CD4-positive, alpha-beta T cell treated with Interleukin-6 for 4 hours (primary cell): ENCODE measurements at regions not wholly inside any gene's neighbourhood (a gene's known extent, or its start where the extent isn't known, plus 50 kb on each side); places are given as distances from the start of the nearest gene placed in this dataset.
"Not testable (repeated sequence)": the region's sequence is repeated elsewhere in the genome, so short reads cannot be mapped to it uniquely, and the experiment has no call there.

Experiments
- DNase-seq: peaks from one replicate; pipeline ENCODE4 v3.0.0-alpha.2; 2020; ENCODE audit warnings: mixed read lengths

DNA sequence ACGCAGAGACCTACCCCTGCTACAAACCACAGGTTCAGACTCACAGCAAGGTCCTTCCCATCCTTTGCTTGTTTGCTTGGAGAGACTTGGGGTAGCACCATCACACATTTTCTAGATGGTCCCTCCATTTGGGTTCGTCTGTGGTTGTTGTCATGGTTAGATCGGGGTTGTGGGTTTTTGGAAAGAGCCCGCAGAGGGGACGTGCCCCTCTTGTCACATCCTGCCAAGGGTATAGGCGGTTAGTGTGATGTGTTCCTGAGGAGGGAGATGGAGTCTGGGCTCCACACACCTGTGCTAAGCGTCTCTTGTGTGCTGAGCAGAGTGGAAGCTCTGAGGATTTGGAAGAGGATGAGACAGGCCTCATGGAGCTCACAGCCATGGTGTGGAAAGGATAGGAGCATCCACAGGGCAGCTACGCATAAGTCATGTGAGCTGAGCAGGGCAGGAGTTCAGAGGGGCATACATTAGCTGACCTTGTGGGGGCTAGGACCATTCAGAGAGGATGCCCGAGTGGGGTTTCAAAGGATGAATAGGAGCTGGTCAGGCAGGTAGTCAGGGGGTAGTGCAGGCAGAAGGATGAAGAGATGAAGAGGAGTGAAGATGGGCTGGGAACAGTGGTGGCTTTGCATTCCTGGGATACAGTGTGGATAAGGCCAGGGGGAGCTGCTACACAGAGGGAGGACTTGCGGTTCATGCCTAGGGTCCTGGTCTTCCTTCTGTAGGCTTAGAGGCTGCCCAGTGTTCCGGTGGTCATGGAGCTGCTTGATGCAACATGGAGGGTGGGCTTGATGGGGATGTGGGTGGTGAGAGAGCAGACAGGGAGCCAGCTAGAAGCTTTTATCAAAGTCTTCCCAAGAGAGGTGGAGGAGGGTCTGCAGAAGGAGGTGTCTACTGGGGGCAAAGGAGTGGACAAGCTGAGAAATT, 62.9 kb downstream of the ACKR3 start:
- no peak for DNase-seq

DNA sequence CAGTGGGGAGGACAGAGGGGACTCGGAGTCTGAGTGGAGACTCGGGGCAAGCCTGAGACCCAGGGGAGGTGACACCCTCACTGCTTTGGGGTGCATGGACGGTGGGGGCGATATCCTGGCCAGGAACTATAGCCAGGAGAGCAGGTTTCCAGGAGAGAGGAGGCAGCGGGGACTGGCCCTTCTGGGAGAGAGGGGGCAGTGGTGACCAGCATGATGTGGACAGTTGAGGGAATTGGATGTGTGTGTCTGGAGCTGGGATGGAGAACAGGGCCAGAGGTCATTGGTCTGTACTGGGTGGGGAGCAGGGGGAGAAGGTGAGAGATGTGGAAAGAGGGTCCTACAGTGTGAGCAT, 63.6 kb downstream of the ACKR3 start:
- DNase-seq, result no peak

DNA sequence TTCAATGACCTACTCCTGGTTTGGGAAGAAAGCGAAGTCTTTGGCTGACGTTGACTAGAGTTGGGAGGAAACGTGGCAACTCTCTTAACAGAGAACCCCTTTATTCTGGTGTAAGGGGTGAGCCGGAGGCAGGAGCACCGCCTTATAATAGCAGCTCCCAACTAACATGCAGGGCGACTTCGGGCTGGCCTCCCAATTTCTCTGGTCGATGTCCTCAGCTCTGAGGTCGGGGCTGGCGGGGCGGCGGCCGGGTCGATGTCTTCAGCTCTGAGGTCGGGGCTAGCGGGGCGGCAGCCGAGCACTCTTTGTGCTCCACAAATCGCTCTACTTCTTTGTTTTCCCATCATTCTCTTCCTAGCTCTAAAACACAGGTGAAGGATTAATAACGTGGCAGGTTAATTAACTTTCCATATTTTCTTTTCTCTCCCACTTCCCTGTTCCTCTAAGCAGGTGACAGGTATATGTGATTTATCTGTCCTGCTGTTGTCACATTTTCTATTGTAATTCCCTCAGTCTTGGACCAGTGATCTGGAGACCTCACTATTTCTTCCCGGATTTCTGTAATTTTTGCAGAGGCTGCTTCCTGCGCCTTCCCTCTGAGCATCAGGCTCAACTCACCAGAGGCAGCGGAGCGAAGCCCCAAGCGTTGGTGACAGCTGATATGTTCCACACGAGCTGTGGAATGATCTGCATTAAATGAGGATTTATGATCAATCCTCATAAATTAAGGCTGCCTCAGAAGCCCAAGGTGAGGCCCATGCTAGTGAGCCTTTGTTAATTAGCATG, 64.3 kb downstream of the ACKR3 start:
- DNase-seq, result no peak

DNA sequence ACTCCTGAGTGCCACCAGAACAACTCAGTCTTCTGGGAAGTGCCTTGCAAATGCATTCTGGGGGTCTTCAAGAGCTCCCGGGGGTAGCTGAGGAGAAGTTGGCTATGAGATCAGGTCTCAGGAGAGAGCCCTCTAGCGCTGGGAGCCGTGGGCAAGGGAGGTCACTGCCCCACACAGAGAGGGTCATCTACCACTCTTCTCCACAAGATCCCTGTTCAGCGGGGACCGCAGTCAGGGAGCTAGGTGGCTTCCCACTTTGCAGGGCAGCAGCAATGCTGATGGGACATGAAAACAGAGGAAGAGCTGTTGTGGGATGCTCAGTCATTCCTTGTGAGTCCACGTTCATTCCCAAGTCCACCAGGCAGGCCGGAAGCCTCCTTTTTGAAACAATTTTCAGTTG, 66.6 kb downstream of the ACKR3 start:
- DNase-seq, result no peak

DNA sequence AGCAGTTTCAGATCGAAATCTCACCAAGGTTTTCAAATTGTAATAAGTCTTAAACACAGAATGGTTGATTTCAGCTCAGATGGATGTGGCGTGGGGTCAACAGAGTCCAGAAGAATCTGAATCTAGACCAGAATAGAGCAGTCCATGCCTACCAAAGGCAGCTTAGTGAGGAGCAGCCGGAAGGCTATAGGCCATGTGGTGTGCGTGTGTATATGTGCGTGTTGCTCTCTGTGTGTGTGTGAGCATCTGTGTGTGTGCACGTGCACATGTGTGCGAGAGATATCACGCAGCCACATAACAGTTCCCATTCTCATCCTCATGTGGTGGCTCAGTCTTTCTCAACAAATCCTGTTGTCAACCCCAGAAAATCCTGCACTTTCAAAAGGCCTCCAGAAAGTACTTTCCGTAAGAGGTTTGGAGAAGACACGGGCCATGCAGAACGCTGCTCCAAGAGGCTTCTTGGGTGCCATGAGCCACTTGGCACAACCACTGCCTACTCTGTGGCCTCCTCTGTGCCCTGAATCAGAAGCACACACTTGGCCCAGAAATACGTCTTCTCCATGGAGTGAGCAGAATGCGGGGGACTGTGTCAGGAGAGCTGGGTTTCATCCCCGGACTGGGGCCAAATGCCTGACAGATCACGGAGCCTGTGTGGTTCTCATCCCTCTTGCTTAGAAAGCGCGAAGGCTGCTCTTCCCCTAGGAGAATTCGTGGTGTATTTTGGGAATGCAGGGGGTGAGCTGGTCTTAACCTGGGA, 67.3 kb downstream of the ACKR3 start:
- no peak for DNase-seq

DNA sequence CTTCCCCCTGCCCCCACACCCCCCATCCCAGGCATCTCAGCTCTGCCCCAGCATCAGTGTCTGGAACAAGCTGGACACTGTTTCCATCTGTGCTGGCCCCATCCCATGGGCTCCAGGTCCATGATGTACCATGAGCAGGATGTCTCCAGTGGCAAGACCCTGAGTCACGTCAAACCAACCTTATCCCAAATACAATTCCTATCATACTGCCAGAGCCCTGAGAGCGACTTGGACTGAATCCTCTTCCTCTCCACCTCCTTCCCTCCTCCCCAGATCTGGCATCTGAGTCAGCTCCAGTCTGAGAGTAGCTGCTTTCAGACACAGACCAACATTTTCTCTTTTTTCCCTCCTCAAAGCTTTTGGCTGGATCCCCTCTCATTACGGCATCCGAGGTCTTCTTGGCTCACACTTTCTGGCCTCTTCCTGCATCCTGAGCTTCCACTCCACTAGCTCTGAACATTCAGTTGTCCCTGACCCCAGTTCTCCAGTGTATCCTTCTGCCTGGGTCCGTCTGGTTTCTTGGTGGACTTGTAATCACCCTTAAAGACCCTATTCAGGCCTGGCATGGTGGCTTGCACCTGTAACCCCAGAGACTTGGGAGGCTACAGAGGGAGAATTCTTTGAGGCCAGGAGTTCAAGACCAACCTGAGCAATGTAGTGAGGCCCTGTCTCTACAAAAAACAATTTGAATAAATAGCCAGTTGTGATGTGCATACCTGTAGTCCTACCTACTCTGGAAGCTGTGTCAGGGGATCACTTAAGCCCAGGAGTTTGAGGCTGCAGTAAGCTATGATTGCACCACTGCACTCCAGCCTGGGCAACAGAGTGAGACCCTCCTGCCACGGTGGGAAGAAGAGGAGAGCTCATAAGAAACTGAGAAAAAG, 68.3 kb downstream of the ACKR3 start:
- DNase-seq, result no peak

DNA sequence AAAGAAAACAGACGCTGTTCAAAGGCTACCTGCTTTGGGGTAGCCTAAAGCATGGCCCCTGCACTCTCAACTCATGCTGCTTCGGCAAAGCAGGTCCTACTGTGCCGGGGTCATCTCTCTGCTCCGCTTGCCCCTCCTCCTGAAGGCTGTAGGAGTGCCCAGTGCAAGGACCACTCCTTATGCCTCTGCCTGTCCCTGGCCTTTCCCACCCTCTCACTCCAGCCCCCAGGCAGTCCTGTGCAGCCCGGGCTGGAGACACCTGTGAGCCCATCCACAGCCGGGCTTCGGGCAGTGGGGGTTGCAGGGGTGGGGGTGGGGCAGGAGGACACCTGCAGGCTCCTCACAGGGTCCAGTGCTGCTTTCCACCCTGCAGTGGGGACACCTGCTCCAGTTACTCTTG, 69.1 kb downstream of the ACKR3 start:
- DNase-seq, result no peak

DNA sequence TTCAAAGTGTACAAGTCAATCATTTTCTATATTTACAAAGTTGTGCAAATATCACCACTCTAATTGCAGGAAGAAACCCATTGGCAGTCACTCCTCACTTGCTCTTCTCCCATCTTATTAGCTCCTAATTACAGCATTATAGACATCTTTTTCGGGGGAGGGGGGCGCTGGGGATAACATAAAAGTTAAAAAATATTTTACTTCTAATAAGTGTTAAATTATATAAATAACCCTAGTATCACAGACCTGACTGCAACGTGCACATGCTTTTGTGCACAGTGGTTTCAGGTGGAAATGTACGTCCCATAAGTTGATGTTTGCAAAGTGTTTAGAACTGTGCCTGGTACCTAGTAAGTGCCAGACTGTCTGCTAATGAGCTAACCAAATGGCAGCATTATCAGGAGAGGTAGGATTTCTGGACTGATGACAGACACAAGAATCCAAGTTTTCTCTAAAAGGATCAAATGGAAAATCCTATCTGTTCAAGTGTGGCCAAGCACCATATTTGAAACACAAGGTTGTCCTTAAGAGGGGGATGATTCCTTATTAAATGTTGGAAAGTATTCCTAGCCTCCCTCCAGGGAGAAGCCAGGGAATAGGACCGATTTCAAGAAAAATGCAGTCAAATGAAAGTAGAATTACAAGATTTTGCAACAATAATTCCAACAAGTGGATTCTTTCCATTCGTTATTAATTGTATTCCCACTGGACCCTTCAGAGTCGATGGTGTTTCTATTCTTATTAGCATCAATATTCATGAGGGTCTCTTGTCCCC, 70.0 kb downstream of the ACKR3 start:
- no peak for DNase-seq

DNA sequence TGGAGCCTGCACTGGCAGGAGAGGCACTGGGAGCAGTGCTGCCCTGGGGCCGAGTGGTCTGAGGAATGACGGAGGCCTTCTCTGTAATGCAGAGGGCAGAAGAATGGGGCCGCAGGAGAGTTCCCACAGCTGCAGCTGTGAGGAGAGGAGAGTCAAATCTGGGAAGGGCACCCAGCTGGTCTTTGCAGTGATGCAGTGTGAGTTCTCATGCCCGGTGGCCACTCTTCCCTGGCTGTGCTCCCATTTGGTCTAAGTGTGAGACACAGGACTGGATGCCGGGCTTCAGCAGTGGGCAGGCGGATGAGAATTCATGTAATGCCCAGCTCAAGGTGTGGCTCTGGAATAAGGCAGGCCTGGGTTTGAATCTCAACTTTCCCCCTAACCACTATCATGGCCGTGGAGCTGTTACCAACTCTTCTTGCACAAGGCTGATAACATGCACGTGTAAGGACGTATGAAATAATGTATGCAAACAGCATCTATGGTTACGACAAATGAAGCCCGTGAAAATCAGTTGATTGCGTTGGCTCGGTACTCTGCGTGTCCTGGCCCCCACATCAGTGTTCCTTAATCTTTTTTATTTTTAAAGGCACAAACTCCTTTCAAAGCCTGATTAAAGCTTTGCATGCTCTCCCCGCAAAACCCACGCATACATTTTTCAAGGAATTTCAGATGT, 71.6 kb downstream of the ACKR3 start:
- DNase-seq, result no peak

DNA sequence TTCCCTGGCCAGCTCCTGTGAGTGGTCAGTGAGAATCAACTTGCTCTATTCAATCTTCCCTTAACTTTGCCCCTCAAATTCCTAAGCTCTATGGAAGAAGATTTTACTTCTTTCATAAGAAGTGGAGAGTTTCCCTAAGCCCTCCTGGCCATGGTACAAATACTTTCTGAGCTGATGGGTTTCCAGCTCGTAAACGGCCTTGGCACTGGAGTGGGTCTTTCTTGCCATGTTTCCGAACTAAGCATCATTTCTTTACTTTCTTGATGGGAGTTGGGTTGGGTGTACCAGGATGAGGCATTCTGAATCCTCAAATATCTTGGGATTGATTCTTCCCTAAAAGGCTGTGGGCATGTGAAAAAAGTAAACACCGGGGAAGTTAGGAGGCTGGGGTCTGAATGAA, 72.5 kb downstream of the ACKR3 start:
- DNase-seq, result no peak

DNA sequence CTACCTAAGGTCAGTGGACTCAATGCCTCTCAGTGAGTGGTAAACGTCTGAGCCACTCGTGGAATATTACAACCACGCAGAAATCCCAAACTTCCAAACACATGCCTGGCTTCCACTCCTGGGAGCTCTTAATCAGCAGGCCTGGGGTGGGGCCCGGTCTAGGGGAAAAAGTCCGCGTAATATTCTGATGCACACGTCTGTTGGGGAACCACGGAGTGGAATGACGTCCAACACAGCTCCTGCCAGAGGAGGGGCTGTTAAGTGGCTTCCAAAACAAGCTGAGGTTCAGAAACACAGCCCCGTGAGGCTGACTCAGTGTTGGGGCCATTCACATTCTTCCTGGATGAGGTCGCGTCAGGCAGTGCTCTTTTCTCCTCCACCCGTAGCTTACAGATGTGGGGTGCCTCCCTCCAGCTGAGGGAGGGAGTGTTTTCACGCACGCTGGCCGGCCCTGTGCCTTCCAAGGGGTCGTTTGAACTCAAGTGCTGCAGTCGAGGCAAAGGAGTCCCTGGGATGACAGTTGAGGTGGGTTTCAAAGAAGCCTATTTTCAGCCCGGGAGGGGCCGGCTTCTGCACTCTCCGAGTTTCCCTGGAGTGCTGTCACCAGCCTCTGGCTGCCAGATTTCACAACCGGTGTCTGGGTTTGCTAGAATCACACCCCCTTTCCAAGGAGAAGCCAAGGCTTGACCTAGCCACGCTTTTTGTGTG, 73.1 kb downstream of the ACKR3 start:
- no peak for DNase-seq

DNA sequence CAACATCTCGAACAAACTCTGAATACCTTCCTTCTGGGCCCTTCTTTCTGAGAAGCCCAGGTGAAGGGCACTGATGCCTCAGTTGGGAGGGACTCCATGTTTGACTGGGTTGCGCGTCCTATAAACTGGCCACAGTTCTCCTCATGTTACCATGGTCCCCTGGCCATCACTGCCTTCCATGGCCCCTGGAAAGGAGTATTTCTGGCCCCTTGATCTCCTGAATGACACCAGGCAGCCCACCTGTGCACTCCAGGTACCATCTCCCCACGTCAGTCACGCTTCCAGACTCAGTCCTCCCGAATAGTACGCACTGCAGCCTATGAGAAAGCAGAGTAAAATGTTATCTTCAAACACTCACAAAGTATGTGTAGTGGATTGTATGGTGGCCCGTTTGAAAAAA, 73.9 kb downstream of the ACKR3 start:
- DNase-seq, result no peak

DNA sequence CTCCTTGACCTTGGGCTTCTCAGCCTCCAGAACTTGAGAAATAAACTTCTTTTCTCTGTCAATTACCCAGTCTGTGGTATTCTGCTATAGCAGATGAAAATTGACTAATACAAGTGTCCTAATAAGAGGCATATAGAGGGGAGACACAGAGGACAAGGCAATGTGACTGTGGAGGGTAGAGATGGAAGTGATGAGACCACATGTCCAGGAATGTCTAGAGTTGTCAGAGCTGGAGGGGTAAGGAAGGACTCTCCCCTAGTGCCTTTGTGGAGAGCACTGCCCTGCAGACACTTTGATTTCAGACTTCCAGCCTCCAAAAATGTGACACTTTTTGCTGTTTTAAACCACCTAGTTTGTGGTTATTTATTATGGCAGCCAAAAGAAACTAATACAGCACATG, 74.4 kb downstream of the ACKR3 start:
- no peak for DNase-seq

DNA sequence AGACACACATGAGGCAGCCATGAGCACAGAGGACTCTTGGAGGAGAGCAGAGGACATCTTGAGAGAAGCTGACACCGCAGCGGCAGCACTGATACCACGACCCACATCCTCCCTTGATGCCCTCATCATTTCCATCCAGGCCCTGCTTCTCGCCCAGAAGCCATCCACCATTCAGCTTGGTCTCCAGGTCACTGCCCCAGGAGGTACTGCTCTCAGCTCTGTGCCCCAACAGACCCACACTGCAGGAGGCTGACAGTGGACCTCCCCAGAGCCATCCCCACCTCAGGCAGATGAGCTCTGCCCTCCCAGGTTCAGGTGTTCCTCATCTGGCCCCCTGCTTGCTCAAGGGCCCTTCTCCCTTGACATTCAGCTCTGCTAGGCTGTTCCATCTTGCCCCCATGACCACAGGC, 74.9 kb downstream of the ACKR3 start:
- no peak for DNase-seq

DNA sequence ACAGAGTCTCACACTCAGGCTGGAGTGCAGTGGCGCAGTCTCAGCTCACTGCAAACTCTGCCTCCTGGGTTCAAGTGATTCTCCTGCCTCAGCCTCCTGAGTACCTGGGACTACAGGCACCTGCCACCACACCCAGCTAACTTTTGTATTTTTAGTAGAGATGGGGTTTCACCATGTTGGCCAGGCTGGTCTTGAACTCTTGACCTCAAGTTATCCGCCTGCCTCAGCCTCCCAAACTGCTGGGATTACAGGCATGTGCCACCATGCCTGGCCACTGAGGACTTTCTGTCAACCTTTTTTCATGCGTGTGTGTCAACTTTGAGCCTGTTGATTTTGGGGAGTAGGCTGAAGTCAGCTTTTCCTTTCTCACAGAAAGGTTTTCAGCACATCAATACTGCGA, 75.5 kb downstream of the ACKR3 start:
- not testable (repeated sequence) for DNase-seq

DNA sequence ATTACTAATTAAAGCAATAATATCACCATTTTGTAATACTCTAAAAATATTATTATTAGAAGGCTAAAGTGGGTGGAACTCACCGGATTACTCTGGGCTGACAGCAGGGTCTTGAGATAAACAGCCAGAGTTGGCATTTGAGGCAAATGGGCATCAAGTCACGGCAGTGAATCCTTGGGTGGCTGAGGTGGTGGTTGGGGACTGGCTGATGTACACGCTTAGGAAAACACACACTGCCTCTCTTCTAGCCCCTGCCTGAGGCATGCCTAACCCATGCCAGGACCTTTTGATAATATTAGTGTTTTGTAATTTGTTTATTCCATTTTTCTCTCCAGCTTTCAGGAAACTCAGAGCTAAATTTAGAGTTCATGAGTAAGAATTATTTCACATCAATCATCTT, 76.8 kb downstream of the ACKR3 start:
- no peak for DNase-seq

DNA sequence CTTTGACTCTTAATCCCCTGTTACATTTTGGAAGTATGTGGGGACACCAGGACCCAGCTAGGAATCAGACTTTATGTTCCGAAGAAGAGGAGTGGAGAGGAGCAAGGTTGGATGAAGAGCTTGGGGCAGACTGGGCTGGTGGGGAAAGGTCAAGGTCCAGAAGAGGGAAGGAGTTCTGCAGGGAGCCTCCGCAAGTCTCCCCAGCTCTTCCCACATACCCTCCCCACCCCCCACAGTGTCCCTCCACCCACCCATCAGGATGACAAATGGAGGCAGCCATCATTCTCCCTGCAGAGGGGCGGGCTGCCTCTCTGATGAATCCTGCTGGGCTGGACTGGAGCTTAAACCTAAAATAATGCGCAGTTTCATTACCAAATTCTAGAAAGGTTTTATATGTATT, 77.2 kb downstream of the ACKR3 start:
- no peak for DNase-seq

DNA sequence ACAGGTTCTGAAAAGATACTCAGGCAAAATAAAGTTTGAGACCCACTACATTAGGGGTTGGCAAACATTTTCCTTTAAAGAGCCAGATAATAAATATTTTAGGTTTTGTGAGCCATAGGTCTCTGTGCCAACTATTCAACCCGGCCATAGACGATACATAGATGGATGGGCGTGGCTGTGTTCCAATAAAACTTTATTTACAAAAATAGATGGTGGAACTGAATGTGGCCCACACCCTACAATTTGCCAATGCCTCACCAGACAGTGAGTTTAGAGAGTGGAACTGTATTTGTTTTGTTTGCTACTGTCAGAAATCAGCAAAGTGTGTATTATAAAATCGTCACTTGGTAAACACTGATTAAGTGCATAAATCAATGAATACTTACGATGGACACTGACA, 78.0 kb downstream of the ACKR3 start:
- DNase-seq, result no peak

DNA sequence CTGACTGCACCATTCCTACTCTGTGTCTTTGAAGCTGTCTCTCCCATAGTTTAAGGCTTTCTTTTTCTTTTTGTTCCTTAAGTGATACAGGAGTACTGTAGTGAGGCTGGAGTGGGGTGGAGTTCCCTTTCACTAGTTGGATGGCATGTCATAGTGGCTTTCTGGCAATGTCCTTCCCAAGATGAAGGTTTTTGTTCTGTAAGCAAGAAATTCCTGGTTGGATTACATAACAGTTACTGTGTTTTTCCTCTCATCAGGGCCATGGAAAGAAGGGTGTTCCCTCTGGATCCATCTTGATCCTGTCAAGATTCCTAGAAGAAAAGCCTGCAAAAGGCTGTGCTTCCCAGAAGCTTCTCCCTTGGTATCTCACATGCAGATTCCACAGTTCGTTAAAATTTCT, 84.2 kb downstream of the ACKR3 start:
- no peak for DNase-seq

DNA sequence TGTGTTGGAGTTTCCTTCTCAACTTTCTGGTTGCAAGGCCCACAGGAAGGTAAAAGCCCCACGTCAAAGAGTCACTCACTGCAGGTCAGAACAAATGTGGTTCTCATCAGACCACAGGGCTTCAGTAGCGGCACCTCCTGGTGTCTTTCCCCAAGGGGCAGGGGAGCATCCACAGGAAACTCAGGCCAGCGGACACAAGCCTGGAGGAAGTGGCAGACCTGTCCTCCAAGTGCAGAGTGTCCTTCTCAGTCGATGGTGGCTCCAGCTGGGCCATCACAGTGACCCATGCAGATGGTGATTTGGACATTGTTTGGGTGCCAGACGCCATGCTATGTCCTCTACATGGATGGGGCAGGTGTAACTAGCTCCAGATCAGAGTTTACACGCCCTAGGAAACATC, 84.9 kb downstream of the ACKR3 start:
- DNase-seq, result no peak
